Panc1 (cell line): ENCODE measurements at regions not wholly inside any gene's neighbourhood (a gene's known extent, or its start where the extent isn't known, plus 50 kb on each side); places are given as distances from the start of the nearest gene placed in this dataset.
"Not testable (repeated sequence)": the region's sequence is repeated elsewhere in the genome, so short reads cannot be mapped to it uniquely, and the experiment has no call there.

Experiments
- ATAC-seq: fragments of 200-7000 bp; cut with Tn5 transposase; 2 replicates; pipeline ENCODE4 v1.9.1; 2020; ENCODE audit warnings: mild to moderate bottlenecking, moderate library complexity
- BruUV-seq: library from RNA; stranded (reverse); fragments of 400-500 nt; replicated peaks from 2 replicates; lab custom pipeline; 2021; lab: Mats Ljungman, UMichigan
- CTCF ChIA-PET: fragments of 300-600 bp; sonication (Branson Sonifier 250); formaldehyde crosslinking; loops from one replicate; lab custom pipeline; 2022; ENCODE audit warnings: antibody characterized with exemption; lab: Charles Lee
- POLR2A ChIA-PET: fragments of 300-600 bp; sonication (Branson Sonifier 250); formaldehyde crosslinking; loops from one replicate; lab custom pipeline; 2022; ENCODE audit warnings: antibody characterized with exemption; lab: Charles Lee
- DNase-seq: peaks from one replicate; pipeline ENCODE4 v3.0.0-alpha.2; 2010; ENCODE audit warnings: low read depth, low spot score
- H3K27ac ChIP-seq: 2 replicates; pipeline ENCODE4 v1.5.1; 2011; ENCODE audit warnings: mild to moderate bottlenecking, low read length, inconsistent platforms
- H3K27me3 ChIP-seq: fragments of 200-500 bp; sonication (Bioruptor generic); 2 replicates; pipeline ENCODE4 v1.6.0; 2014; ENCODE audit warnings: low read length, inconsistent platforms; ENCODE audit not compliant: control insufficient read depth, insufficient read depth
- H3K36me3 ChIP-seq: fragments of 200-500 bp; sonication (Bioruptor generic); 2 replicates; pipeline ENCODE4 v1.5.1; 2014; ENCODE audit warnings: inconsistent platforms, mild to moderate bottlenecking, low read length, moderate library complexity; ENCODE audit not compliant: control insufficient read depth, insufficient read depth
- H3K4me1 ChIP-seq: 2 replicates; pipeline ENCODE4 v1.5.1; 2011; ENCODE audit warnings: inconsistent platforms, mild to moderate bottlenecking, low read length, moderate library complexity; ENCODE audit not compliant: control insufficient read depth, insufficient read depth
- H3K4me3 ChIP-seq, 2 experiments: 2 replicates each; pipeline ENCODE4 v1.5.1; 2011 to 2012; ENCODE audit warnings: low read depth in 2 of 2, low read length in 2 of 2, mild to moderate bottlenecking in 2 of 2, inconsistent platforms in 1 of 2, moderate library complexity in 1 of 2
- H3K9me3 ChIP-seq: fragments of 200-500 bp; sonication (Bioruptor generic); 2 replicates; pipeline ENCODE4 v1.5.1; 2014; ENCODE audit warnings: low read depth, mild to moderate bottlenecking, inconsistent platforms, low read length, moderate library complexity; ENCODE audit not compliant: control insufficient read depth, insufficient read depth
- CTCF ChIP-seq: fragments of 450-650 bp; IDR thresholded peaks from 2 replicates; pipeline ENCODE4 v1.5.1; 2017; ENCODE audit warnings: mild to moderate bottlenecking
- POLR2AphosphoS5 ChIP-seq: IDR thresholded peaks from 2 replicates; pipeline ENCODE4 v1.6.1; 2012; ENCODE audit warnings: mild to moderate bottlenecking, low read depth, low read length, moderate library complexity
- REST ChIP-seq, 2 experiments: IDR thresholded peaks; 2 replicates each; pipeline ENCODE4 v1.6.1; 2011 to 2012; ENCODE audit warnings: low read depth in 2 of 2, control low read depth in 1 of 2, low read length in 1 of 2, mild to moderate bottlenecking in 1 of 2, moderate library complexity in 1 of 2; ENCODE audit not compliant: insufficient read depth in 1 of 2
- SIN3A ChIP-seq: IDR thresholded peaks from 2 replicates; pipeline ENCODE4 v1.6.1; 2012; ENCODE audit warnings: low read depth, mild to moderate bottlenecking, low read length, moderate library complexity, borderline replicate concordance; ENCODE audit not compliant: insufficient read depth
- TCF7L2 ChIP-seq: IDR thresholded peaks from 2 replicates; pipeline ENCODE4 v1.6.1; 2011; ENCODE audit warnings: mild to moderate bottlenecking, low read depth, low read length, inconsistent platforms
- in situ Hi-C: cut with HindIII; loops from 2 replicates; pipeline ENCODE4 v1.10.0; 2016; ENCODE audit warnings: low sequenced_read_pairs, low pct_unique_long_range_greater_than_20kb
- intact Hi-C: fragments of 100-400 bp; cut with micrococcal nuclease; formaldehyde crosslinking; loops from one replicate; pipeline ENCODE4 v1.10.0; 2022; ENCODE audit not compliant: unreplicated experiment

- Histone ChIP-seq H3K4me1 (no peaks in the 10 kb centered on the region), H3K27ac (no peak overlapping the region), H3K9me3 (no peaks in the 10 kb centered on the region), H3K36me3 (no peaks in the 10 kb centered on the region), H3K4me3 (no peak overlapping the region), H3K27me3 (no peaks in the 10 kb centered on the region)
- no peak for DNase-seq
- CTCF ChIA-PET: no interaction called here
- no TSS peak for BruUV-seq
- TF ChIP-seq CTCF (no peak), REST (IDR thresholded peaks at IDR 0.05; ENCODE audit: insufficient read depth in 1 of 2, low read depth in 2 of 2, low read length in 1 of 2) (no peak), SIN3A (no peak), POLR2AphosphoS5 (no peak), TCF7L2 (no peak)
- intact Hi-C loops: no loop called here
- in situ Hi-C loops: no loop called here
- POLR2A ChIA-PET: no interaction called here
- no peak for ATAC-seq
Observed at GRCh38 chr2:16417726-16418125, 247.9 kb downstream of the CYRIA start.

GRCh38 chr2:16416651-16417050 lies 249.0 kb downstream of the CYRIA start:
- ATAC-seq (no peak), DNase-seq (no peak)
- intact Hi-C loops (no loop called here), in situ Hi-C loops (no loop called here)
- Histone ChIP-seq H3K27ac (no peak overlapping the region), H3K36me3 (no peaks in the 10 kb centered on the region), H3K4me3 (no peak overlapping the region), H3K4me1 (no peaks in the 10 kb centered on the region), H3K27me3 (no peaks in the 10 kb centered on the region), H3K9me3 (no peaks in the 10 kb centered on the region)
- CTCF ChIA-PET: interaction anchor here (0.5 kb wide), 1 partner anchor 123 kb away, joined by 3 read pairs; no protein-coding TSS in a partner anchor
- no TSS peak for BruUV-seq
- TF ChIP-seq TCF7L2 (no peak), POLR2AphosphoS5 (no peak), REST (IDR thresholded peaks at IDR 0.05; ENCODE audit: insufficient read depth in 1 of 2, low read depth in 2 of 2, low read length in 1 of 2) (no peak), CTCF (no peak), SIN3A (no peak)
- POLR2A ChIA-PET: no interaction called here

GRCh38 chr2:16415861-16416260 lies 249.8 kb downstream of the CYRIA start:
- in situ Hi-C loops, DNase-seq, H3K4me3 ChIP-seq, intact Hi-C loops, H3K4me1 ChIP-seq, POLR2A ChIA-PET, ATAC-seq, CTCF ChIA-PET, H3K36me3 ChIP-seq, H3K27me3 ChIP-seq, BruUV-seq, H3K27ac ChIP-seq, H3K9me3 ChIP-seq: not testable (repeated sequence)
